Endothelial cell of umbilical vein (primary cell): ENCODE measurements at regions not wholly inside any gene's neighbourhood (a gene's known extent, or its start where the extent isn't known, plus 50 kb on each side); places are given as distances from the start of the nearest gene placed in this dataset.

Source experiments
- BruUV-seq: library from RNA; stranded (reverse); fragments of 400-500 nt; replicated peaks from 2 replicates; lab custom pipeline; 2021; lab: Mats Ljungman, UMichigan
- CTCF ChIA-PET: fragments of 300-600, 350-600 bp; sonication (Branson Sonifier 250); formaldehyde crosslinking; loops from one replicate; lab custom pipeline; 2021; ENCODE audit warnings: antibody characterized with exemption, inconsistent platforms; lab: Charles Lee
- POLR2A ChIA-PET: fragments of 300-600, 350-600 bp; sonication (Branson Sonifier 250); formaldehyde crosslinking; loops from one replicate; lab custom pipeline; 2021; ENCODE audit warnings: antibody characterized with exemption, inconsistent platforms; lab: Charles Lee
- DNase-seq: peaks from one replicate; pipeline ENCODE4 v3.0.0-alpha.2; 2011; ENCODE audit warnings: low read depth, low spot score
- FAIRE-seq: peaks from 2 replicates; lab custom pipeline; 2011; peaks lifted over from hg19 to GRCh38; lab: Jason Lieb, UNC
- H2AFZ ChIP-seq: 2 replicates; pipeline ENCODE4 v1.6.0; 2012; ENCODE audit warnings: low read depth, low read length, control low read depth, inconsistent platforms
- H3K27ac ChIP-seq: 2 replicates; pipeline ENCODE4 v1.5.1; 2011; ENCODE audit warnings: low read depth, mild to moderate bottlenecking, control low read depth, low read length, moderate library complexity; ENCODE audit not compliant: insufficient read depth
- H3K27me3 ChIP-seq, 2 experiments: 2 replicates each; pipeline versions ENCODE4 v1.6.0 to v1.6.1; 2011; ENCODE audit warnings: low read length in 2 of 2, mixed read lengths in 1 of 2; ENCODE audit not compliant: control insufficient read depth in 2 of 2, insufficient read depth in 2 of 2
- H3K36me3 ChIP-seq, 2 experiments: 2 replicates in 1 of 2; 3 replicates in 1 of 2; pipeline ENCODE4 v1.5.1; 2011; ENCODE audit warnings: low read length in 2 of 2, mild to moderate bottlenecking in 1 of 2, moderate library complexity in 1 of 2; ENCODE audit not compliant: control insufficient read depth in 2 of 2, insufficient read depth in 2 of 2; ENCODE audit errors: extremely low read depth in 1 of 2
- H3K4me1 ChIP-seq: 3 replicates; pipeline ENCODE4 v1.5.1; 2011; ENCODE audit warnings: mild to moderate bottlenecking, low read length; ENCODE audit not compliant: control insufficient read depth, insufficient read depth; ENCODE audit errors: extremely low read depth
- H3K4me2 ChIP-seq: 2 replicates; pipeline ENCODE4 v1.6.1; 2011; ENCODE audit warnings: low read length, control low read depth, mixed read lengths; ENCODE audit not compliant: insufficient read depth
- H3K4me3 ChIP-seq, 3 experiments: fragments of 200-600 bp in 1 of 3; sonication (generic), shearing (Covaris generic) in 1 of 3; replicated peaks in 1 of 3; 2 replicates each; pipeline ENCODE4 v1.5.1; 2011 to 2016; ENCODE audit warnings: control low read depth in 3 of 3, low read length in 3 of 3, mild to moderate bottlenecking in 2 of 3, inconsistent platforms in 1 of 3, low read depth in 1 of 3, moderate library complexity in 1 of 3; ENCODE audit not compliant: insufficient read depth in 1 of 3
- H3K79me2 ChIP-seq: 2 replicates; pipeline ENCODE4 v1.6.0; 2012; ENCODE audit warnings: low read length, inconsistent platforms; ENCODE audit not compliant: control insufficient read depth, insufficient read depth
- H3K9ac ChIP-seq: replicated peaks from 2 replicates; pipeline ENCODE3; 2011; ENCODE audit warnings: low read length, control low read depth; ENCODE audit not compliant: insufficient read depth; ENCODE audit errors: extremely low read depth
- H3K9me1 ChIP-seq: replicated peaks from 3 replicates; pipeline ENCODE4 v1.6.0; 2011; ENCODE audit warnings: mild to moderate bottlenecking, low read length; ENCODE audit not compliant: control insufficient read depth, insufficient read depth; ENCODE audit errors: extremely low read depth
- H3K9me3 ChIP-seq: replicated peaks from 2 replicates; pipeline ENCODE4 v1.5.1; 2012; ENCODE audit warnings: low read length, inconsistent platforms; ENCODE audit not compliant: control insufficient read depth, insufficient read depth
- H4K20me1 ChIP-seq: replicated peaks from 2 replicates; pipeline ENCODE3; 2011; ENCODE audit warnings: mild to moderate bottlenecking, low read length; ENCODE audit not compliant: control insufficient read depth, insufficient read depth; ENCODE audit errors: extremely low read depth
- CTCF ChIP-seq, 2 donors: IDR thresholded peaks; 1 replicate in 1 of 2; 2 replicates in 1 of 2; pipeline ENCODE4 v1.5.1; 2011; ENCODE audit warnings: low read length in 2 of 2, mild to moderate bottlenecking in 2 of 2, moderate library complexity in 2 of 2, control low read depth in 1 of 2, inconsistent platforms in 1 of 2, low read depth in 1 of 2; ENCODE audit not compliant: insufficient read depth in 1 of 2; ENCODE audit errors: extremely low read depth in 1 of 2
- EZH2 ChIP-seq: IDR thresholded peaks from 2 replicates; pipeline ENCODE4 v1.6.1; 2012; ENCODE audit warnings: borderline replicate concordance, low read depth, mild to moderate bottlenecking, moderate library complexity, low read length, inconsistent platforms; ENCODE audit not compliant: severe bottlenecking
- FOS ChIP-seq: IDR thresholded peaks from 2 replicates; pipeline ENCODE4 v1.6.1; 2011; ENCODE audit warnings: mild to moderate bottlenecking, low read length, moderate library complexity, borderline replicate concordance; ENCODE audit not compliant: insufficient read depth
- GATA2 ChIP-seq: IDR thresholded peaks from 2 replicates; pipeline ENCODE4 v1.7.0; 2011; ENCODE audit warnings: low read depth, mild to moderate bottlenecking, moderate library complexity, mixed read lengths, low read length; ENCODE audit not compliant: insufficient read length, insufficient read depth
- JUN ChIP-seq: IDR thresholded peaks from 2 replicates; pipeline ENCODE4 v1.6.1; 2011; ENCODE audit warnings: borderline replicate concordance, low read depth; ENCODE audit not compliant: insufficient read length, insufficient read depth
- MAX ChIP-seq: IDR thresholded peaks from 2 replicates; pipeline ENCODE4 v1.6.1; 2011; ENCODE audit not compliant: insufficient read depth, insufficient read length
- MYC ChIP-seq: IDR thresholded peaks from one replicate; pipeline ENCODE4 v1.6.1; 2011; ENCODE audit warnings: mild to moderate bottlenecking, low read depth, low read length
- POLR2A ChIP-seq: IDR thresholded peaks from 2 replicates; pipeline ENCODE4 v1.6.1; 2012; ENCODE audit warnings: low read depth, mild to moderate bottlenecking, control low read depth, low read length
- POLR2AphosphoS5 ChIP-seq: IDR thresholded peaks from 2 replicates; pipeline ENCODE4 v1.6.1; 2012; ENCODE audit warnings: low read depth, mild to moderate bottlenecking, control low read depth, low read length, moderate library complexity; ENCODE audit not compliant: insufficient read depth
- dilution Hi-C: fragments of 300-500 bp; cut with MboI; formaldehyde crosslinking; loops from one replicate; pipeline ENCODE4 v1.15.0; 2019; ENCODE audit warnings: low sequenced_read_pairs; ENCODE audit not compliant: extremely low pct_ligation_motif_present
- intact Hi-C: fragments of 100-400 bp; cut with micrococcal nuclease; formaldehyde crosslinking; loops from one replicate; pipeline ENCODE4 v1.10.0; 2022

- H2AFZ ChIP-seq: no peak overlapping the region
These were observed 332.8 kb upstream of the UBE2E3 start for GRCh38 chr2:180647621-180648020.

GRCh38 chr2:180647221-180647620 is 333.2 kb upstream of the UBE2E3 start:
- no peaks in the 10 kb centered on the region for H4K20me1 ChIP-seq
- no peak overlapping the region for H3K4me3 ChIP-seq
- intact Hi-C loops: no loop called here
- H2AFZ ChIP-seq: no peak overlapping the region
- ChIA-PET POLR2A (no interaction called here), CTCF (no interaction called here)
- TF ChIP-seq POLR2AphosphoS5: no peak
- H3K9ac ChIP-seq: no peak overlapping the region
- dilution Hi-C loops: no loop called here
- FAIRE-seq: peak; percentile 31
- H3K4me1 ChIP-seq: no peaks in the 10 kb centered on the region
- BruUV-seq: no TSS peak
- H3K4me2 ChIP-seq: no peak overlapping the region
- no peaks in the 10 kb centered on the region for H3K36me3 ChIP-seq
- H3K9me3 ChIP-seq: no peaks in the 10 kb centered on the region
- H3K27ac ChIP-seq: no peak overlapping the region
- no peaks in the 10 kb centered on the region for H3K79me2 ChIP-seq
- no peaks in the 10 kb centered on the region for H3K27me3 ChIP-seq
- no peak for DNase-seq
- no peaks in the 10 kb centered on the region for H3K9me1 ChIP-seq

More at GRCh38 chr2:180647621-180648020, 332.8 kb upstream of the UBE2E3 start:
- no peak for FAIRE-seq
- no TSS peak for BruUV-seq
- no peaks in the 10 kb centered on the region for H3K4me1 ChIP-seq
- dilution Hi-C loops (no loop called here), intact Hi-C loops (no loop called here)
- no peaks in the 10 kb centered on the region for H3K9me3 ChIP-seq
- H3K9me1 ChIP-seq: no peaks in the 10 kb centered on the region
- H3K27me3 ChIP-seq: no peaks in the 10 kb centered on the region
- no peaks in the 10 kb centered on the region for H3K79me2 ChIP-seq
- no peak overlapping the region for H3K27ac ChIP-seq
- no peak for TF ChIP-seq POLR2AphosphoS5
- DNase-seq: no peak
- H3K4me3 ChIP-seq: no peak overlapping the region
- POLR2A ChIA-PET: no interaction called here
- H4K20me1 ChIP-seq: no peaks in the 10 kb centered on the region
- no peak overlapping the region for H3K9ac ChIP-seq
- H3K36me3 ChIP-seq: no peaks in the 10 kb centered on the region
- CTCF ChIA-PET: no interaction called here
- no peak overlapping the region for H3K4me2 ChIP-seq

- BruUV-seq: no TSS peak
- no peaks in the 10 kb centered on the region for H3K9me3 ChIP-seq
- H3K4me2 ChIP-seq: no peak overlapping the region
- no peak overlapping the region for H3K9ac ChIP-seq
- H3K9me1 ChIP-seq: no peaks in the 10 kb centered on the region
- POLR2A ChIA-PET: no interaction called here
- H3K79me2 ChIP-seq: no peaks in the 10 kb centered on the region
- H3K27me3 ChIP-seq: no peaks in the 10 kb centered on the region
- H3K4me1 ChIP-seq: no peaks in the 10 kb centered on the region
- no peak overlapping the region for H3K27ac ChIP-seq
- DNase-seq (no peak), FAIRE-seq (no peak)
- dilution Hi-C loops (no loop called here), intact Hi-C loops (no loop called here)
- TF ChIP-seq CTCF (IDR thresholded peaks at IDR 0.05; ENCODE audit: extremely low read depth in 1 of 2, insufficient read depth in 1 of 2, low read depth in 1 of 2, low read length in 2 of 2) (no peak), MAX (no peak), EZH2 (no peak), MYC (no peak), FOS (no peak), POLR2AphosphoS5 (no peak), POLR2A (no peak), GATA2 (no peak), JUN (no peak)
- CTCF ChIA-PET: no interaction called here
- no peak overlapping the region for H2AFZ ChIP-seq
- H3K4me3 ChIP-seq: no peak overlapping the region
- no peaks in the 10 kb centered on the region for H3K36me3 ChIP-seq
- H4K20me1 ChIP-seq: no peaks in the 10 kb centered on the region
These were observed 333.6 kb upstream of the UBE2E3 start for GRCh38 chr2:180646756-180647155.
